WERI-Rb-1 (cell line): ENCODE measurements at regions not wholly inside any gene's neighbourhood (a gene's known extent, or its start where the extent isn't known, plus 50 kb on each side); places are given as distances from the start of the nearest gene placed in this dataset.

Experiments
- DNase-seq: peaks from one replicate; pipeline ENCODE4 v3.0.0-alpha.2; 2020
- H3K27ac ChIP-seq: fragments of 250-450 bp; sonication (Bioruptor Pico); 2 replicates; pipeline ENCODE4 v1.5.1; 2020; ENCODE audit warnings: mild to moderate bottlenecking, moderate library complexity
- H3K27me3 ChIP-seq: fragments of 250-450 bp; sonication (Bioruptor Pico); 2 replicates; pipeline ENCODE4 v1.5.1; 2021; ENCODE audit warnings: mild to moderate bottlenecking, low read depth, moderate library complexity; ENCODE audit not compliant: insufficient read depth, severe bottlenecking
- H3K36me3 ChIP-seq: fragments of 250-450 bp; sonication (Bioruptor Pico); 2 replicates; pipeline ENCODE4 v1.5.1; 2020; ENCODE audit warnings: mild to moderate bottlenecking, moderate library complexity
- H3K4me3 ChIP-seq: 2 replicates; pipeline ENCODE4 v1.5.1; 2011; ENCODE audit warnings: low read depth, mild to moderate bottlenecking, control low read depth, low read length
- H3K9me3 ChIP-seq: fragments of 250-450 bp; sonication (Bioruptor Pico); 2 replicates; pipeline ENCODE4 v1.5.1; 2021; ENCODE audit warnings: mild to moderate bottlenecking, moderate library complexity; ENCODE audit not compliant: severe bottlenecking
- TF ChIP-seq, protein P1 (sequence below): IDR thresholded peaks from 2 replicates; pipeline ENCODE4 v1.5.1; 2011; ENCODE audit warnings: low read depth, mild to moderate bottlenecking, control low read depth, inconsistent platforms, low read length

DNA sequence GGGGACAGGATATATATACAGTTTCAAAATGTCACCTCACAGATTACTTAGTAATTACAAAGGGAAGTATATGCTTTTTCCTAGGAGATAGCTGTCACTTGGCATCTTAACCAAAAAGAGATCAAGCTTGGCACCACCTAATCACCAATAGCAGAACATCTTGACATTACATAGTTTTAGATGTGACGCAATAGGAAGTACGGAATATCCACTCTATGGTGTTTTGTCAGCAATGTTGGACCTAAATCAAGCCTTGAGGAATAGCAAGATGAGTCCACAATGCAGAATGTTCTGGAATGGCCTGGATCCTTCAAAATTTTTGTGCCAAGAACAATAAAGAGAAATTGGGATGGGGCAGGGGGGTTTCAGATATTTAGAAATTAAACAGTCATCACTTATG is 1488.2 kb downstream of the FSTL5 start:
- H3K27me3 ChIP-seq, result no peaks in the 10 kb centered on the region
- no peak overlapping the region for H3K4me3 ChIP-seq
- TF ChIP-seq, protein P1, sequence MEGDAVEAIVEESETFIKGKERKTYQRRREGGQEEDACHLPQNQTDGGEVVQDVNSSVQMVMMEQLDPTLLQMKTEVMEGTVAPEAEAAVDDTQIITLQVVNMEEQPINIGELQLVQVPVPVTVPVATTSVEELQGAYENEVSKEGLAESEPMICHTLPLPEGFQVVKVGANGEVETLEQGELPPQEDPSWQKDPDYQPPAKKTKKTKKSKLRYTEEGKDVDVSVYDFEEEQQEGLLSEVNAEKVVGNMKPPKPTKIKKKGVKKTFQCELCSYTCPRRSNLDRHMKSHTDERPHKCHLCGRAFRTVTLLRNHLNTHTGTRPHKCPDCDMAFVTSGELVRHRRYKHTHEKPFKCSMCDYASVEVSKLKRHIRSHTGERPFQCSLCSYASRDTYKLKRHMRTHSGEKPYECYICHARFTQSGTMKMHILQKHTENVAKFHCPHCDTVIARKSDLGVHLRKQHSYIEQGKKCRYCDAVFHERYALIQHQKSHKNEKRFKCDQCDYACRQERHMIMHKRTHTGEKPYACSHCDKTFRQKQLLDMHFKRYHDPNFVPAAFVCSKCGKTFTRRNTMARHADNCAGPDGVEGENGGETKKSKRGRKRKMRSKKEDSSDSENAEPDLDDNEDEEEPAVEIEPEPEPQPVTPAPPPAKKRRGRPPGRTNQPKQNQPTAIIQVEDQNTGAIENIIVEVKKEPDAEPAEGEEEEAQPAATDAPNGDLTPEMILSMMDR, result no peak
- DNase-seq, result no peak
- no peaks in the 10 kb centered on the region for H3K36me3 ChIP-seq
- no peaks in the 10 kb centered on the region for H3K9me3 ChIP-seq
- H3K27ac ChIP-seq, result no peak overlapping the region

DNA sequence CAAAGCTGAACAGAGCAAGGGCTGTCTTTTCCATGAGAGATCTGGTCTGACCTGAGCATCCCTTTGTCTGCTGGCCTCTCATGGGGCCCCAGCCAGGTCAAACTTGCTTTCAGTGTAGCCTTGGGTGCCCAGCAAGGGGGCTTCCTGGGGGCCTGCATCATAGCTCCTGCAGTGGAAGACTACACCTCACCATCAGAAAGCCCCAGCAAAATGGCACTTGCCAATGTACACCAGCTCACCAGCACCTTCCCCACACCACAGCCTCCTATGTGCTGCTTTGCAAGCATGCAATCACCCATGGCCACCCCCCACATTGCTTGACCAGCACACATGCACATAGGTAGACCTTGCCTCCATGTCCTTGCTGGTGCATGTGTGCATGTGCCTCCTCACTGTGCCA is 1478.1 kb downstream of the FSTL5 start:
- Histone ChIP-seq H3K36me3 (no peaks in the 10 kb centered on the region), H3K4me3 (no peak overlapping the region), H3K27ac (no peak overlapping the region), H3K9me3 (no peaks in the 10 kb centered on the region), H3K27me3 (no peaks in the 10 kb centered on the region)
- no peak for DNase-seq
- TF ChIP-seq, protein P1, result no peak

DNA sequence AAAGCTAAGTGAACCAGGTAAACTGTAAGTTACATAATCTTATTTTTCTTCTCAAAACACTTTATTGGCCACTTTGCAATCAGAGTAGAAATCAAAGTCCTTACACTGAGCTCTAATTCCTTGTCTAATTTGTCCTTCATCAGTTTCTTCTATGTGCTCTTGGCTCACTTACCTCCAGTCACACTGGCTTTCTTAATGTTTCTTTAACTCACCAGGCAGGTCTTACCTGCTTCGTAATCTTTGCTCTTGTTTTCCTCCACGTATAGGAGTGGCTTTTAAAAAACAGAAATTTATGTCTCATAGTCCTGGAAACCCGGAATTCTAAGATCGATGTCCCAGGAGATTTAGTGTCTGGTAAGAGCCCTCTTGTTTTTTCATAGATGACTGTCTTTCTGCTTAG is 1462.1 kb downstream of the FSTL5 start:
- no peaks in the 10 kb centered on the region for H3K36me3 ChIP-seq
- no peaks in the 10 kb centered on the region for H3K27me3 ChIP-seq
- no peak for DNase-seq
- H3K9me3 ChIP-seq, result no peaks in the 10 kb centered on the region
- H3K27ac ChIP-seq, result no peak overlapping the region
- H3K4me3 ChIP-seq, result no peak overlapping the region
- TF ChIP-seq, protein P1, result no peak

DNA sequence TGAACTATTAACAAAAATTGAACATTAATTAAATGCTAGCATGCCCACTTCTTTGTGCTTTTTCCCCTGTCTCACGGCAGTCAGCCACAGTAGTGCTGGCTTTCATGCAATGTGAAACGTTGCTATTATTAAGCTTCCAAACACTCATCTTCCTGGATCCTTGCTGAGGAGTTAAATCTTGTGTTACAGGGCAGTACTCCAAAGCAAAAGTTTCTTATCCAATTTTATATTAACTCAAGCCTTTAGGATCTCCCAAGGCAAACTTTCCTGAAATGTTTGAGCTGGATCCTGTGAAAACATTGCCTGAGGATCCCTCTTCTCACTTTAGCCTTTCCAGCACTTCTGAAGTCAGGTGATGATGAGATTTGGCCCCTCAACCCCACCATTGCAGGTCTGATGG is 1454.8 kb downstream of the FSTL5 start:
- no peaks in the 10 kb centered on the region for H3K9me3 ChIP-seq
- DNase-seq, result no peak
- TF ChIP-seq, protein P1, result no peak
- no peaks in the 10 kb centered on the region for H3K27me3 ChIP-seq
- no peak overlapping the region for H3K27ac ChIP-seq
- H3K4me3 ChIP-seq, result no peak overlapping the region
- no peaks in the 10 kb centered on the region for H3K36me3 ChIP-seq

DNA sequence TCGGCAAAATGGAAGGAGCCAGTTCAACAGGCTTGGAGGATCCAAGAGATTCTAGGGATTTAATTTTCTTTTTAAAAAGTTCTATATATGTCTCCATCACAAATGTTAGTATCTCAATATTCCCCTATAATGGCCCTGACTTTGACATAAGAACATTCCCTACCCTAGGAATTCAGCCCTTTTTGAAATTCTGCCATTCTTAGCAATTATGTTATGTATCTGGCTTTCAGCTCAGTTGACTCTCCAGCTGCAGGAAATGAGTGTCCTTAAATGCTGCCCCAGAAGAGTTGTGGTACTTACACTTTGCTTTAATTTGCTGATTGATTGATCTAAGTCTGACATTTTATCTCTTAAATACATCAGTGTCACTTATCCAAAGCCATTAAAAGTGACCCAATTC is 1454.3 kb downstream of the FSTL5 start:
- Histone ChIP-seq H3K36me3 (no peaks in the 10 kb centered on the region), H3K4me3 (no peak overlapping the region), H3K27ac (no peak overlapping the region), H3K27me3 (no peaks in the 10 kb centered on the region), H3K9me3 (no peaks in the 10 kb centered on the region)
- DNase-seq, result no peak
- TF ChIP-seq, protein P1, result no peak

DNA sequence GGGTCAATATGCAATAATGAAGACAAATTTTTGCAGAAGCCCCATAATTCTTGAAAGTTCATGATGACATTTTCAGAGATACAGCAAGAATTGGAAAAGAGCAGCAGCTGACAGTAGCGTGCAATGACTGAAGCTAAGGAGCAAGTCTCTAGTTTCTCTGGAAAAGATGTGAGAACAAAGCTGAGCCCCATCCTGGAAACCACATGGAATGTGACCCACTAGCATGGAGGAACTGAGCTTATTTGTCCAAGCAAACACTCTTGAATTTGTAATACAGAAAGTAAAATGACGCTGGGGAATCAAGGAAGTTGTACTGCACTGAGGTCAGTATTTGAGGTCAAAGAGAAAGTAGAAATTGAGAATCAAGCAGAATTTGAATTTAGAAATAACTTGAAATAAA is 1447.2 kb downstream of the FSTL5 start:
- no peak overlapping the region for H3K27ac ChIP-seq
- no peak overlapping the region for H3K4me3 ChIP-seq
- DNase-seq, result no peak
- no peaks in the 10 kb centered on the region for H3K9me3 ChIP-seq
- H3K27me3 ChIP-seq, result no peaks in the 10 kb centered on the region
- no peaks in the 10 kb centered on the region for H3K36me3 ChIP-seq
- TF ChIP-seq, protein P1, result no peak
